Progenitor cell of endocrine pancreas (in vitro differentiated cells): ENCODE measurements at regions not wholly inside any gene's neighbourhood (a gene's known extent, or its start where the extent isn't known, plus 50 kb on each side); places are given as distances from the start of the nearest gene placed in this dataset.

Source experiments
- DNase-seq: peaks from one replicate; pipeline ENCODE4 v3.0.0; 2021; ENCODE audit warnings: low spot score; ENCODE audit not compliant: unreplicated experiment
- H3K27ac Mint-ChIP-seq: 2 replicates; pipeline ENCODE4 v1.8.0; 2021; ENCODE audit warnings: mild to moderate bottlenecking, moderate library complexity, mixed read lengths
- H3K27me3 Mint-ChIP-seq: 2 replicates; pipeline ENCODE4 v1.8.0; 2021; ENCODE audit warnings: mixed read lengths
- H3K36me3 Mint-ChIP-seq: 2 replicates; pipeline ENCODE4 v1.8.0; 2022; ENCODE audit warnings: mixed read lengths; ENCODE audit not compliant: insufficient read depth
- H3K4me1 Mint-ChIP-seq: 2 replicates; pipeline ENCODE4 v1.8.0; 2021; ENCODE audit warnings: low read depth, mixed read lengths
- H3K4me3 Mint-ChIP-seq: 2 replicates; pipeline ENCODE4 v1.8.0; 2021; ENCODE audit warnings: low read depth, mild to moderate bottlenecking, moderate library complexity, mixed read lengths
- H3K9me3 Mint-ChIP-seq: 2 replicates; pipeline ENCODE4 v1.8.0; 2021; ENCODE audit warnings: low read depth, mixed read lengths
- TF ChIP-seq, protein P1 (sequence below): fragments of 200-600 bp; sonication (generic); IDR thresholded peaks from one replicate; pipeline ENCODE4 v1.5.0; 2021; ENCODE audit warnings: antibody characterized with exemption, mild to moderate bottlenecking; ENCODE audit not compliant: unreplicated experiment

DNA sequence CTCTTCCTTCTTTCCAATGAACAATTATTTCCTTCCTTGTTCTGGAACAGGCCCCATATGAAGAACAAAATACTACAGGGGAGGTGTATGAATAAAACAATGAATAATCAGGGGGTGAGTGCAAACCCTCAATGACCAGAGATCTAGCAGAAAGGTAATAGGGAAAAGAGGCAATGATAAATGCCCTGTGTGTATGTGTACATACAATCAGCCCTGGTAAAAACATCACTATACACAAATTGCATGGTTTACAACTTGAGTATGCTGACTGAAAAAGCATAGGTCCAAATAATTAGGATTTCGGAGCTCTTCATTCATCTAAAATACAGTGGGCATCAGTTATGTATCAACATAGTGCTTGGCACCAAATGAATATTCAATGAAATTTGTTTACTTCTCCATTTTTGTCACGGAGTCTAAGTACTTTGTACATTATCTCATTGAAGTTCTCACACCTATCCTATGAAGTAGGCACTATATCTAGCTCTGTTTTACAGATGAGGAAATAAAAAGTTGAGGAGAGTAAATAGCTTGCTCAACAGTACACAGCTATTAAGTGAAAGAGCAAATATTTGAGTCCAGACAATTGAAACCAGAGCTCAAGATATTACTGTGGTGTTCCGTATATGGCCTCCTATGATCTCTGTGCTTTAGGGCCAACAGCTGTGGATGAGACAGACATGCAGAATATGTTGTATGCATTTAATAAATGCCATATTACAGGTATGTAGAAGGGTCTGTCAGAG is 1065.4 kb downstream of the SORCS3 start:
- H3K4me1 Mint-ChIP-seq: peaks cover 6% of the 10 kb centered on the region
- no peaks in the 10 kb centered on the region for H3K36me3 Mint-ChIP-seq
- no peak overlapping the region for H3K27ac Mint-ChIP-seq
- peaks cover 6% of the 10 kb centered on the region for H3K9me3 Mint-ChIP-seq
- TF ChIP-seq, protein P1, sequence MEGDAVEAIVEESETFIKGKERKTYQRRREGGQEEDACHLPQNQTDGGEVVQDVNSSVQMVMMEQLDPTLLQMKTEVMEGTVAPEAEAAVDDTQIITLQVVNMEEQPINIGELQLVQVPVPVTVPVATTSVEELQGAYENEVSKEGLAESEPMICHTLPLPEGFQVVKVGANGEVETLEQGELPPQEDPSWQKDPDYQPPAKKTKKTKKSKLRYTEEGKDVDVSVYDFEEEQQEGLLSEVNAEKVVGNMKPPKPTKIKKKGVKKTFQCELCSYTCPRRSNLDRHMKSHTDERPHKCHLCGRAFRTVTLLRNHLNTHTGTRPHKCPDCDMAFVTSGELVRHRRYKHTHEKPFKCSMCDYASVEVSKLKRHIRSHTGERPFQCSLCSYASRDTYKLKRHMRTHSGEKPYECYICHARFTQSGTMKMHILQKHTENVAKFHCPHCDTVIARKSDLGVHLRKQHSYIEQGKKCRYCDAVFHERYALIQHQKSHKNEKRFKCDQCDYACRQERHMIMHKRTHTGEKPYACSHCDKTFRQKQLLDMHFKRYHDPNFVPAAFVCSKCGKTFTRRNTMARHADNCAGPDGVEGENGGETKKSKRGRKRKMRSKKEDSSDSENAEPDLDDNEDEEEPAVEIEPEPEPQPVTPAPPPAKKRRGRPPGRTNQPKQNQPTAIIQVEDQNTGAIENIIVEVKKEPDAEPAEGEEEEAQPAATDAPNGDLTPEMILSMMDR: no peak
- peaks cover 21% of the 10 kb centered on the region for H3K27me3 Mint-ChIP-seq
- DNase-seq: no peak
- no peak overlapping the region for H3K4me3 Mint-ChIP-seq

DNA sequence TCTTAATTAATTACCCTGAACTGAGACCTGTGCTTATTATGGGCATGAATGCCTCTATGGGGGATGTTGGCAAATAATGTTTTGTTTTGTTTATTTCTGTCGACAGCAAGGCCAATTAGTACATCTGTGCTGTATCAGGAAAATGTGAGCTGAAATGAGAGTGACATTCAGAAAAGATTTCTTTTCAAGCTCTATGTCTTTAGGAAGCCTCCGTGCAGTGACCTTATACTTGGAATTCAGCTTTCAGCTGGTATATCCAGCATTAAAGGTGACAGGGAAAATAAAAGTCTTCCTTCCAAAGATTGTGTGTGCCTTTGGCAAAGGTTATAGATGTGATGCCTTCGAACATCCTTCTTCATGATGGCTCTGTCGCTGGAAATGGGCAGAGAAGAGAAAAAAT is 1061.1 kb downstream of the SORCS3 start:
- H3K36me3 Mint-ChIP-seq: no peaks in the 10 kb centered on the region
- H3K4me3 Mint-ChIP-seq: no peak overlapping the region
- H3K27me3 Mint-ChIP-seq: peaks cover 27% of the 10 kb centered on the region
- no peaks in the 10 kb centered on the region for H3K9me3 Mint-ChIP-seq
- peaks cover 11% of the 10 kb centered on the region for H3K4me1 Mint-ChIP-seq
- no peak for DNase-seq
- no peak overlapping the region for H3K27ac Mint-ChIP-seq
- TF ChIP-seq, protein P1: no peak

DNA sequence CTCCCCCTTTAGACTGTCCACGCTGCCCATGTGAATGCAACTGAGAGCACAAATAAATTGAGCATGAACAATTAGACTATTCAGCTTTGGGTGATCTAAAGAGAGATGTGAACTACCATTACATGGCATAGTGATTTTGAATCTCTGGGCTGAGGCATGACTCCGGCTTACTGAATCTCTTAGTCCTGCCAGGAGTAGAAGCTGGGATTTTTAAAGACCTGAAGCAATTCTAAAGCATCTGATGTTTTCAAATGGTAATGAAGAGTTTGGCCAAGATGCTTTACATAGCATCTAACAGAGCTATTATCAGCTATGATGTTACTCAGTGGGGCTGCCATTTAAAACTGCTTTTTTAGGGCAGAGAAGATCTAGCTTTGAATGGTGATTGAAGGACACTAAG is 1059.1 kb downstream of the SORCS3 start:
- DNase-seq: no peak
- Mint-ChIP-seq H3K27me3 (peaks cover 24% of the 10 kb centered on the region), H3K27ac (no peak overlapping the region), H3K4me1 (peaks cover 7% of the 10 kb centered on the region), H3K4me3 (no peak overlapping the region), H3K9me3 (no peaks in the 10 kb centered on the region), H3K36me3 (no peaks in the 10 kb centered on the region)
- TF ChIP-seq, protein P1: no peak

DNA sequence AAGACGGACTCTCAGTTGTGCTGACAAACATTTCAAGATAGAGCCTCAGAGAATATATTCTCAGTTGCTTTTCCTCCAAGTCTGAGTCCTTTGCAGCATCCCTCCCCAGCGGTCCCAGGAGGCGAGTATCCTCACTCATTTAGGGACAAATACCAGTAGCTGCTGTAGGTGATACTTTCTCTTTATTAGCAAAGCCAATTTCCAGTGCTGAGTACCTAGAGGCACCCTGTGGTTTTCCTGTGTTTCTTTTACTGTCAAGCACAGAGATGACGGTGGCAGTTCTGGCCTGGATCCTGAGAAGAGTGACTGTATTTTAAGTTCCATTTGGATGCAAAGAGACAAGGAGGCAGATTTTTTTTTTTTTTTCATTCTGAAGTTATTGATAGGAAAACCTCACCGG is 1058.4 kb downstream of the SORCS3 start:
- Mint-ChIP-seq H3K36me3 (no peaks in the 10 kb centered on the region), H3K27me3 (peaks cover 23% of the 10 kb centered on the region), H3K4me3 (no peak overlapping the region), H3K9me3 (no peaks in the 10 kb centered on the region), H3K4me1 (peaks cover 7% of the 10 kb centered on the region), H3K27ac (no peak overlapping the region)
- TF ChIP-seq, protein P1: no peak
- no peak for DNase-seq

DNA sequence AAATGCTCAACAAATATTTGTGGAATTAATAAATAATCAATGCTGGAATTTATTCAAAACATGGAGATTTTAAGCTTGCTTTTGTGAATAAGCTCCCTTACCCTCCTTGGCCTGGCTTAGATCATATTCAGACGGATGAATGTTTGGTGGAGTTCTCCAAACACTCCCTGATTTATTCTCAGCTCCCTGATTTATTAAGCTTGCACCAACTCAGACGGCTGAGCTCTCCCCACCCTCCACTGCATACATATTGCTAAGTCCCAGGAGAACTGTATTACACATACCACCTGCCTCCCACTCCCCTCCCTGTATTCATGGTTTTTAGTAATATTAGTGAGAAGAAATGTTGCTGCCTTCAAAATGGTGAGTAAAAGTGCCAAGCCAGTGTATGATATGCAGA is 1057.5 kb downstream of the SORCS3 start:
- peaks cover 14% of the 10 kb centered on the region for H3K27me3 Mint-ChIP-seq
- no peak overlapping the region for H3K4me3 Mint-ChIP-seq
- H3K27ac Mint-ChIP-seq: no peak overlapping the region
- H3K9me3 Mint-ChIP-seq: no peaks in the 10 kb centered on the region
- DNase-seq: no peak
- TF ChIP-seq, protein P1: no peak
- H3K4me1 Mint-ChIP-seq: peaks cover 7% of the 10 kb centered on the region
- no peaks in the 10 kb centered on the region for H3K36me3 Mint-ChIP-seq
